ENCODE measurements at regions not wholly inside any gene's neighbourhood (a gene's known extent, or its start where the extent isn't known, plus 50 kb on each side); places are given as distances from the start of the nearest gene placed in this dataset.

DNA sequence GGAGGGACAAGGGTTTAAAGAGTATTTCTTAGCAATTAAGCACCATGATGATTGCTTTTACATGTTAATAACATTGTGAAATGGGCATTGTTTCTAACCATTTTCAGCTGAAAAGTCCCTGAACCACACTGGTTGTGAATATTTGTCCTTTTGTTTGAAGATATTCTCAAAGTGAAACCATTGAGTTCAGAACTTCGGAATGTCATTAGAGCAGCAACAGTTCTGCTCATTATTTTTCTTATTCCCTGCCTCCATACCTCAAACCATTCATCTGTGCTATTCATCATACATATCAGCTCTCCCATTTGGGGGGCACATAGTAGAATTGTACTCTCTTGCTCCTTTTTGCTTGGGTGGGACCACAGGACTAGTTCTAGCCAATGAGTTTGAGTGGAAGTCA is 553.0 kb upstream of the ZNF462 start:
- in situ Hi-C loops (cut with HindIII; ENCODE audit: low sequenced_read_pairs), result no loop called here

DNA sequence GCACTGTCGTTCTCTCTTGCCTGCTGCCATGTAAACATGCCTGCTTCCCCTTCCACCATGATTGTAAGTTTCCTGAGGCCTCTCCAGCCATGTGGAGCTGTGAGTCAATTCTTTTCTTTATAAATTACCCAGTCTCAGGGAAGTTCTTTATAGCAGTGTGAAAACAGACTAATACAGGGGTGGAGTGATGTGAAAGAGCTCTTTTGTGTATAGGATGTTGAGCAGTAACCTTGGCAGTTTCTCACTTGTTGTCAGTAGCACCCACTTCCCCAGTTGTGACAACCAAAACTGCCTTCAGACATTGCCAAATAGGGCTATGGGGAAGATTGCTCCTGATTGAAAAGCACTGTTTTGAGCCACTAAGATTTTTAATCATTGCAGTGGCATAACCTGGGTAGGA is 552.2 kb upstream of the ZNF462 start:
- in situ Hi-C loops (cut with HindIII; ENCODE audit: low sequenced_read_pairs), result no loop called here

DNA sequence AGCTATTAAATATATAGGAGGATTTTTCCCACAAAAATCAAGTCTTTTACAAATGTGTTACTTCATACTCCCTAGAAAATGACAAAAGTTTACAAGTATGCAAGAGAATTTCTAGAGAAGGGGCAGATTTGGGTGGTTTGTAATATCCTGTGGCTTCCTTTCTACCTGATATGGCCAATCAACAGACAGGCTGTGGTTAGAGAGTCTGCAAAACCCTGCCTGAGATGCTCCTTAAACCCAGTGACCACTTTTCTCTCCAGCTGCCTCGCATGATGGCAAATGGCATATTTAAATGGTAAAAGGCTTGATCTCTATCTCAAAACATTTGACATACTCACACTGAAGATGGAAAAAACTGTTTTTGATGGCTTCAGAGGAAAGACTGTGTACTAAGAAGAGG is 550.1 kb upstream of the ZNF462 start:
- in situ Hi-C loops (cut with HindIII; ENCODE audit: low sequenced_read_pairs), result no loop called here

DNA sequence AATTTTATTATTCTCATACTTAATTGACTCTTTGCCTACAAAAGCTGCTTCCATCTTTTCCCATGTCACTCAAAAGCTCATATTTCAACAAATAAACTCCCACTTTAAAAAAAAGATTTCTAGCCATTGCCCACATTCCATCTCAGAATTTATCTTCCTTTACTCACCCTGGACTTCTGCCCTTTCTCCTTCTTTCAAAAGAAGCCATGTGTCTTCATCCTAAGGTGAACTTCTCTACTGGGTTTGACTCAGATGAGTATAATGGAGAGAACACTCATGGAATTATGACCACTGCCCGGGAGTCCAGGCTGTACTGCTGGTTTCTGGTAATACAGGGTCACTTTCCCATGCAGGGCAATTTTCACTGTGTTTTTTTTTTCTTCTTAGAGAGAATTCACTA is 548.5 kb upstream of the ZNF462 start:
- in situ Hi-C loops (cut with HindIII; ENCODE audit: low sequenced_read_pairs), result no loop called here

DNA sequence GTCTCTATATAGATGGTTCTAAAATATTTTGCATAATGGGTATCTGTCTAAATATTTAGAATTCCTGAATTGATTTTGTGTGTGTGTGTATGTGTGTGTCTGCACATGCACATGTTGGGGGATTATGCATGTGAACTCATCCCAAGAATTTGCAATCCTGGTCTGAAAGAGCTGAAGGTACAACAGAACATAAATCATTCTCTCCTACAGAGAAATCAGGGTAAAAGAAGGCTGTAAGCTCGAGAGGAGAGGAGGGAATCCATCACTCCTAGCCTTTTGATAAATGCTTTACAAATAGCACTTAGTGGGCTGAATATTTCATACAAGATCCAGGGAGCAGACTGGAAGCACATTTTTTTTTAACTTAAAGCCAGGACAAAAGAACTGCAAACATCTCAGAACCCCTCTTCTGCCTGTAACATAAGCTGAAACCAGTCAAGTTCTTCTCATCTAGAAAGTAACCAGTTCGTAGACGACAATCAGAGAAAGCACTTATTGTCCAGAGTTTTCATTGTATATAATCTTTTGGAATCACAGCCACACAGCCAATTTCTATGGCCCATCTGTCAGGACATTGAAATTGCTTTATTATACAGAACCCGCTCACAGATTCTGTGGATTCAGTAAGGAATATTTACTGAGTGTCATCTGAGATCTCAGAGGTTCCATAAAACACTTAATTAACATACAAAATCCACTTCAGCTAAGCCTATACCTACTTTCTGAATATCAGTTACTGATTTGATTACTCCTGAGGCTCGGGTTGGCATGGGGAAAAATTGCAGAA is 541.4 kb upstream of the ZNF462 start:
- in situ Hi-C loops (cut with HindIII; ENCODE audit: low sequenced_read_pairs), result no loop called here

DNA sequence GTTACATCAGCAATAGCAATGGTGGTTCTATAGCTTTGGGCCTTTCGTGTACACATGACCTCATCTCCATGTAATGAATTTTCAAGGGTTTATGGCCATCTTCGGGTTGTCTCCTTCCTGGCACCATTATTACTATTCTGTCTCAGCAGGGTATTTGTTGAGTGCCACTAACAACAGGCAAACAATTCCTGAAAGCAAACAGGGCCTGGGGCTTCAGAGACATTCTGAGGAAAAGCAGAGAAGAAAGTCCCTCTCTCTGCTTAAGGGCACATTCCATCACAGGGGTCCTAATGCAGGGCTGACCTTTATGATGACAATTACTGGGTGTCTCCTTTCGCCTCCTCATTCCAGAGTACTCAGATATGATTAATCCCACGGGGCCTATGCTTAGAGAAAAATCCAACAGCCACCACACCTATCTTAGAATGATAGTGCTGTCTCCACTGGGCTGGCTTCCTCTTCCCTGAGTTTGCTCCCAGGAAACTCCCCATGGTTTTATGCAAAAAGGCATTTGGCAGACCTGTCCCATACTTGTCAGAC is 540.2 kb upstream of the ZNF462 start:
- in situ Hi-C loops (cut with HindIII; ENCODE audit: low sequenced_read_pairs), result no loop called here

DNA sequence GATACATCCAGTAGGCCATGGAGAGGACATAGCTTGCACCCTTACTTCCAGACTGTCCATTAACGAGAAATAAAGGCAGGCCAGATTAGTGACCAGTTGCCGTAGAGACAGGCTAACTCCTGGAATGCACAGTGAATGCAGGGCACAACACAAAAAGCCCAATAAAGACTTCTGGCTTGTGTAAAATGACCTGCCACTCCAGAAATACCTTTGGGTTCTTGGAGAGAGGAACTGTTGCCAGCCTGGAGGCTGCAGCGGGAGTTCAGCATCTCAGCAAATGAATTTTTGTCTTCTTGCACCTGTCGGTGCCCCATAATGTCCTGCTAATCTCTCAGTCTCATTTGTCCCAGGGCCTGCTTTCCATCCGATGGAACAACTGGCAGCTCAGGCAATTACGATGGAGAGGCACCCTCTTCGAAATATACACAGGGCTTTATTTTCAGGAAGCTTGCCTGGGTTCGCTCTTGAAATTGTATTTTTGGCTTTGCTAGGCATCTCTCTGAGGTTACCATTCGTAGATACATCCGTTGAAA is 538.8 kb upstream of the ZNF462 start:
- in situ Hi-C loops (cut with HindIII; ENCODE audit: low sequenced_read_pairs), result no loop called here

DNA sequence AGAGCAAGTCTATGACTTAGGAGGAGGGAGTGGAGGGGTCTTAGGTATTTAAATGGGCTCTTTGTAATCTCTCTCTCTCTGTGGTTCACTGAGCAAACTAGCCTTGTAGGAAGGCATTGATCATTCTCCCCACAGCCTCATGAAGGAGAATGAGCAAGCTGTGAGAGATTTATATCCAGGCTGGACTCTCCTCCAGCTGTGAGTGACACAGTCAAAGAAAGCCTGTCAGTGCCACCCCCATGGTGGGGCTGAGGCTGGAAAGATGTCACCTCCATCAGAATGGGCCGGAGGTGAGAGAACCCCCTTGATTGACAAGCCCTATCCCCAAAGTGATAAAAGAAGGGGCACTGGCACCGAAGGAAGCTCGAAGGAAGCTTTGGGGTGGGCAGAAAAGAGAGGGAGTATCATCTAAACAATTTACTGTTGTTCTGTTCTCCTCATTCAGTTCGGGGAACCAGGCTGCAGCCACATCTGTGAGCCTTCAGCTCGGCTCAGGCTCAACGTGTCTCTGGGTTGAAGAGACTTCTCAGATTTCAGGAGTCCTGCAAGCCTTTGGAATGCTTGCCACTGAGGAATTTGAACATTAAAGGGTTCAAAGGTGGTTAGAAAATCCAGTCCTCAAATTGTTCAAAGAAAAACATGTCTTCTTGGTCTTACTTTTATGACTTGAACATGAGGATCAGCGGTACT is 538.2 kb upstream of the ZNF462 start:
- in situ Hi-C loops (cut with HindIII; ENCODE audit: low sequenced_read_pairs), result no loop called here

DNA sequence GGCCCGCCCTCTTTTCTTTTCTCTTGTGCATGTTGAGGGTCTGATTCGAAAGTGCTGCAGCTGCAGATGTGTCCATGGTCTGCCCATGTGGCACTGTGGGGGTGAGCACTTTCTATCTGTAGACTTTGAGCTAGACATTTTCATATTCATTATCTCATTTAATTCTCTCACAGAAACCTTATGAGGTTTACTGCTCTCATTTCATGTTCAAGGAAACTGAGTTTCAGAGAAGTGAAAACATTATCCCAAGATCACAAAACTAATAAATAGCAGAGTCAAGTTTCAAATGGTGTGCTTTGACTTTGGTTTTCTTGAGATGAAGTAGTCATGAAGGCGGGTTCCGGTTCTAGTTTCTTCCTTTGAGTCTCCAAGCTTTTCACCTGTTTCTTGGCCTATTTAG is 536.5 kb upstream of the ZNF462 start:
- in situ Hi-C loops (cut with HindIII; ENCODE audit: low sequenced_read_pairs), result no loop called here

DNA sequence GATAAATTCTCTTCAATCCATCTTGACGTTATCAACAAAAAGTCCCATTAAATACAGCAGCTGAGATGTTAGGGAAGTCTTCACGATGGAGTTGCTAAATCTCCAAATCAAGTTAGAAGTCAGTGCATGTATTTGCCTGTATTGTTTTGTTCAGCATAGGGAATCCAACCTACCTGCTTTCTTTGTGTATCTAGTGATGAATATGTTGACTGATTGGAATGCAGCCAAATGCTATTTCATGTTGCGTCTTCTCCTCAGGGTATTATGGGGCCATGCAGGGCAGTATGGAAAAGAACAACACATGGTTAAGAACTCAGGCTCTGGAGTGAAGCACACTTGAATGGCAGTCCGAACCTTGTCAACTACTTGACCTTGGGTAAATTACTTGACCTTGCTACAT is 529.5 kb upstream of the ZNF462 start:
- in situ Hi-C loops (cut with HindIII; ENCODE audit: low sequenced_read_pairs), result no loop called here

DNA sequence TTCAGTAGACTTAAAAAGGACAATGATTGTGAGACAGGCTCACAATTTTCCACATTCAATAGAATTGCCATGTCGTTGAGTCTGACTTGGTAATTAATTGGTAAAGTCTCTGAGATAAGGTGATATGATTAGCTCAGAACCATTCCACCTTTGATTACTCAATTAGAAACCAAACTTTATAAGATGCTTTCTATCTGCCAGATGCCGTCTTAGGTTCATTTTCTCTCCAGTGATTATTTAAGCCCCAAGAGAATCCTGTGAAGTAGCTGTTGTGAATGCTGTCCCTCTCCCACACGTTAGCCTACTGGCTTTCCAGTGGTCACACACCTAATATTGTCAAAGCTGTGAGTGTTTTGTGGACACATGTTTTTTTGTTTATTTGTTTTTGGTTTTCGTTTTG is 528.9 kb upstream of the ZNF462 start:
- in situ Hi-C loops (cut with HindIII; ENCODE audit: low sequenced_read_pairs), result no loop called here

DNA sequence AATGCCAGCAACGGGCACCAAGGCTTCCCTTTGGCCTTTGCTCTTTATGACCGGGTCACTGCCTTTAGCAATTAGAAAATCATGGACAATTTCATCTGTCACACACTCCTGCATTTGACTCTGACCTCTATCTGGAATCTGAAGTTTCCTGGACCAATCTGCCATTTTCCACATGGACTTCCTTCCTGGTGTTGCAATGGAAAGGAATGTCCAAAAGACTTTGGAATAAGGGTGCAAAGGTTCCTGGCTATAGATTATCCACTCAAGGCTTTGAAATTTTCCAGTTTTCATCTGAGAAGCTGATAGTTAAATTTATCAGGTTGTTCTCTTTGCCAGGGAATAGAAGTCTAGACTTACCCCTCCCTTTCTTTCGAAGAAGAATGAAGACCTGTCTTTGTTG is 523.1 kb upstream of the ZNF462 start:
- in situ Hi-C loops (cut with HindIII; ENCODE audit: low sequenced_read_pairs), result no loop called here

DNA sequence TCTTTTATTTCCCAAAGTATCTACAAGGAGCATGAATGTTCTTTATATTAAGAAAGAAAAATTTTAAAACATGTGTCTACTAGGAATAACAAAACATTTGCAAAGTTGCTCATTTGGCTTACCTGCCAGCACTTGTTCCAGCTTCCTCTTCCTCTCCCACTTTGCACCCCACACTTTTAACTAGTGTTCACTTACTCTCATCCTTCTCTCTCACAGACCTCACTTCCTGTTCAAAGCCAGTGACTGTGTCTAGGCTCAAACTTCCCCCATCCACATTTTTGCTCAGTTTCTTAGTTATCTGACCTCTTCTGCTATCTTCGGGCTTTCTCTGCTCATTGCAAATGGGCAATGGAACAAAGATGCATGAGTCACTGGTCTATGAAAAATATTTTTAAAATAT is 512.2 kb upstream of the ZNF462 start:
- in situ Hi-C loops (cut with HindIII; ENCODE audit: low sequenced_read_pairs), result no loop called here

DNA sequence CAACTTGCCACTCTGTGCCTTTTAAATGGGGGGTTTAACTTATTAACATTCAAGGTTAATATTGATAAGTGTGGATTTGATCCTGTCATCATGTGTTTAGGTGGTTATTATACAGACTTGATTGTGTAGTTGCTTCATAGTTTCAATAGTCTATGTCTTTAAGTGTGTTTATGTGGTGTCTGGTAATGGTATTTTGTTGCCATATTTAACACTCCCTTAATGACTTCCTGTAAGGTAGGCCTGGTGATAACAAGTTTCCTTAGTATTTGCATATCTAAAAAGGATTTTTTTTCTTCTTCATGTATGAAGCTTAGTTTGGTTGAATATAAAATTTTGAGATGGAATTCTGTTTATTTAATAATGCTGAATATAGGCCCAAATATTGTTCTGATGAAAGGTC is 506.0 kb upstream of the ZNF462 start:
- in situ Hi-C loops (cut with HindIII; ENCODE audit: low sequenced_read_pairs), result no loop called here

DNA sequence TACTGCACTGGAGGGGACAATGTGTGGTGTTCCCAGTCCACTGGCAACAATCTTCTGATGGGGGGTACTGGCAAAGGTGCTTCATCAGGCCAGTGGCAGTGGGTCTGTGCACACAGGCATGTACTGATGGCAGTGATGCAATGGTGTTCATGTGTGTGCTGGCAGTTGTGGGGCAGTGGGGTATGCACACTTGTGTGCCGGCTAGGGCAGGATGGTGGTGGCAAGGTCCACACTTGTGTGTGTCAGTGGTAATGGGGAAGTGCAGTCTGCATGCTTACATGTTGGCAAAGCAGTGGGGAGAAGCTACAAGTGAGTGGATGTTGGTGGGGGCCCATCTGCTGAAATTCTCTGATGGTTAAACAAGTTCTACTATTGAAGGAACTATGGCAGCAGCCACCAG is 504.6 kb upstream of the ZNF462 start:
- in situ Hi-C loops (cut with HindIII; ENCODE audit: low sequenced_read_pairs), result no loop called here

DNA sequence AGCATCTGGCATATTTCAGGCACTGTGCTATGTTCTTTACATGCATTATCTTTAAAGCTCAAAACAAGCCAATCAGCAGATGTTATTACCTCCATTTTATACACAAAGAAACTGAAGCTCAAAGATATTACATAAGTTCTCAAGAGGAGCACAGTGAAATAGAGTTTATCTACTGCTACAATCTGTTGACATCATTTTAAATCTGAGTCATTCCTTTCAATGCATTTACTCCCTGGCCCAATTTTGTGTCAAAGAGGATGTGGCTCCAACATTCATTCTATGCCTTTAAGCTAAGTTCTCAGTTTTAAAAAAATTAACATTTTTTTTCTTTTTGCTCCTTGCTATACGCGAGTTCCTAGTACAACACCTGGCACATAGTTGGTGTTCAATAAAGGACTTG is 486.3 kb upstream of the ZNF462 start:
- in situ Hi-C loops (cut with HindIII; ENCODE audit: low sequenced_read_pairs), result no loop called here

DNA sequence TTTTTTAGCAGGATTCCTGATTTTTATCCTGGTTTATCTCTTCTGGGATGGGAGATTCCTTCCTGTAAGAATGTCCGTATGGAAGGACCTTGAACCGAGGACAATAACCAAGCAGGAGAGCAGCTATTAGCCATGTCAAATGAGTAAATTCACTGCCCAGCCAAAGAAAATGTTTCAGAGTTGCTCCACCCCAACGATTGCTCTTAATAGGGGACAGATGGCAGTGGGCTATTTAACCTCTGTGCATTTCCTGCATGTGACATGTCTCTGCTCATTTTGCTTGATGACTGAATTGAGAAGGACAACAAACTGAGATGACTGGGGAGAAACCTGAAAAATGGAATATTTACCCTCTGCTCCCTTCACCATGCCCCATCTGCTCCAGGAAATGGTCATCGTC is 479.9 kb upstream of the ZNF462 start:
- in situ Hi-C loops (cut with HindIII; ENCODE audit: low sequenced_read_pairs), result no loop called here

DNA sequence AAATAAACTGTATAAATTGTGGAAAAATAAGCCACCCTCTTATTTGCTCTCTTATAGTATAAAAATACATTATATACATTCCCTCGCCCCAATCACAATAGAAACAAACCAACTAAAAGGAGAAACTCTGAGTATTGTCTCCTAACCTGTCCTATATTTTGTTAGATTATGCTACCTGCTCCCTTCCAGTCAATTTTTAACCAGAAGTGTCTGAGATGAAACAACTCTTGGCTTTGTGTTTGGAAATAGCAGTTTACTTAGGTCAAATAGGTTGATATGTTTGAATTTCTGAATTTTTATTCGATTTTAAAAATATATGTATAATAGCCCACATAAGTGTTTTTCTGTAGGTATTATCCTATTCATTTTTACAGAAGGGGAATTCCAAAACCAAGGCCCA is 475.0 kb upstream of the ZNF462 start:
- in situ Hi-C loops (cut with HindIII; ENCODE audit: low sequenced_read_pairs), result no loop called here

DNA sequence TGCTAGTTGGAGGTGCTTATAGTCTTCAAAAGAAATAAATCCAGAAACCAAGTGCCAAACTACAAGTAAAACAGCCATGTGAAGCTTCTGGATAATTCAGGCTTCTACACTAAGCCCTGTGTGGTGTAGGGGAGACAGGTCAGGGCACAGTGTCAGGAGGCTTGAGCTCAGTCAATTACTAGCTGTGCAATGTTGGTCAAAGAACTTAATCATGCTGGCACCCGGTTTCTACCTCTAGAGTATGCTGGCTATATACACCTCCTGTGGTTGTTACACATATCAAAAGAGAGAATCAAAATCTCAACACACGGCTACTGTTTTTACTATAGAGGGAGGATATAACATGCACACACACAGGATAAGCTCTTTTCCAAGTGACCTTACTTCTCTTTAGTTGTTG is 469.7 kb upstream of the ZNF462 start:
- in situ Hi-C loops (cut with HindIII; ENCODE audit: low sequenced_read_pairs), result no loop called here

DNA sequence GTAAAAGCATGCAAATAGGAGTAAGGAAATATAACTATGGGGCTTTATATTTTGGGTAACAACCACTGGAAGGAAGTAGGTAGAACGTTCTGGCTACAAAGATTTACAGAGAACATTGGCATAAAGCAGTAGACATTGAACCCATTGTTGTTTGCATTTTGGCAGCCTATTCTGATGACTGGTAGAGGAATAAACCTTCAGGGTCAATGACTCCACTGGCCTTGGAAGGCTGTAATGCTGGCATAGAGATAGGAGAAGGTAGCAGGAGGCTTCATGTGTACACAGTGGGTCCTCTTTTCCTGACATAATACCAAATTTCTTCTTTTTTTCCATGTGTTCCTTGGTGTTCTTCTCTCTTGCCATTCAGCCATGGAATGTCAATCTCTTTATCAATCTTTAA is 462.8 kb upstream of the ZNF462 start:
- in situ Hi-C loops (cut with HindIII; ENCODE audit: low sequenced_read_pairs), result no loop called here

DNA sequence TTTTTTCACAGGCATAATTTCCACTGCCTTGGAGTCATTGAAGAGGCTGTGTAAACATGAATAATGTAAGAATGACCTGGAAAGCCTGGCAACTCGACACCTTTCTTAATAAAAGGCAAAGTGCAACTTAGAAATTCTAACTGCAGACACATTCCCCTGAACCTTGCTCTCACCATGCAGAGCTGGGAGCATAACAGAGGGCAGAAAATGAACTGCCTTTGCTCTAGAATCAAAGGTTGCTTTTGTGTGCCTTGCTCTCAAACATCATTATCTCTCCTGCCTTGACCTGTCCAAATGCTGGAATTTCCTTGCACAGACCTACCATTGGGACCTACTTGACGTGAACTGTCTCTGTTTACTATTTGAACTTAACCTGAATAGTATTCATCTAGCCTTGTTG is 462.0 kb upstream of the ZNF462 start:
- in situ Hi-C loops (cut with HindIII; ENCODE audit: low sequenced_read_pairs), result no loop called here

DNA sequence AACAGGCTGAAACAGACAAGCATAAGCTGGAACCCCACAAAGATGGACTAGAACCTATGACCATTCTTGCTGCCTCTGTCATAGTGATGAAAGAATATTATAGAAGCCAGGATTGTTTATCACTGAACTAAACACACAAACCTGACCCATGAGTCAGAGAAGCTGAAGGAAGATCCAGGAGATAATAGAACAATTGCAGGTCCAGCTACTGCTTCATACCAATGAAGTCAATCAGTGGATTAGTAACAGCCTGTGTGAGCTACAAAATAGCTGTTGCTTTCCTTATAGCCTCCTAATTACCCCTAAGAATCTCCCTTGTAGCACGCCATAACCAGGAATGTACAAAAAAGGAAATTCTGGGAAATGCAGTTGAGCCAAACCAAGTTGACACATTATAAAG is 459.9 kb upstream of the ZNF462 start:
- in situ Hi-C loops (cut with HindIII; ENCODE audit: low sequenced_read_pairs), result no loop called here
